ENCODE measurements at regions not wholly inside any gene's neighbourhood (a gene's known extent, or its start where the extent isn't known, plus 50 kb on each side); places are given as distances from the start of the nearest gene placed in this dataset.

- no peak for TF ChIP-seq POLR2AphosphoS5 (IDR thresholded peaks at IDR 0.05)
- no peak for TF ChIP-seq POLR2A (IDR thresholded peaks at IDR 0.05)
- TF ChIP-seq, protein P1, sequence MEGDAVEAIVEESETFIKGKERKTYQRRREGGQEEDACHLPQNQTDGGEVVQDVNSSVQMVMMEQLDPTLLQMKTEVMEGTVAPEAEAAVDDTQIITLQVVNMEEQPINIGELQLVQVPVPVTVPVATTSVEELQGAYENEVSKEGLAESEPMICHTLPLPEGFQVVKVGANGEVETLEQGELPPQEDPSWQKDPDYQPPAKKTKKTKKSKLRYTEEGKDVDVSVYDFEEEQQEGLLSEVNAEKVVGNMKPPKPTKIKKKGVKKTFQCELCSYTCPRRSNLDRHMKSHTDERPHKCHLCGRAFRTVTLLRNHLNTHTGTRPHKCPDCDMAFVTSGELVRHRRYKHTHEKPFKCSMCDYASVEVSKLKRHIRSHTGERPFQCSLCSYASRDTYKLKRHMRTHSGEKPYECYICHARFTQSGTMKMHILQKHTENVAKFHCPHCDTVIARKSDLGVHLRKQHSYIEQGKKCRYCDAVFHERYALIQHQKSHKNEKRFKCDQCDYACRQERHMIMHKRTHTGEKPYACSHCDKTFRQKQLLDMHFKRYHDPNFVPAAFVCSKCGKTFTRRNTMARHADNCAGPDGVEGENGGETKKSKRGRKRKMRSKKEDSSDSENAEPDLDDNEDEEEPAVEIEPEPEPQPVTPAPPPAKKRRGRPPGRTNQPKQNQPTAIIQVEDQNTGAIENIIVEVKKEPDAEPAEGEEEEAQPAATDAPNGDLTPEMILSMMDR (IDR thresholded peaks at IDR 0.05 in 8 of 11, conservative IDR thresholded peaks at IDR 0.05 in 3 of 11): no peak
- Histone ChIP-seq H3K4me1 (no peaks in the 10 kb centered on the region), H3K27me3 (replicated peaks in 1 of 7) (no peaks in the 10 kb centered on the region), H3K9me3 (peaks cover 0 to 18% (median 0%) of the 10 kb centered on the region in 8 donors), H3K27ac (no peak overlapping the region), H3K36me3 (no peaks in the 10 kb centered on the region), H3K4me3 (no peak overlapping the region)
- intact Hi-C loops (cut with DNase I; ENCODE audit: low total_unique reads): no loop called here
- WGBS, 5 donors: 53 to 83% (median 59%) methylated on average over 1 of the region's 1 CpG
- DNase-seq: no peak
Measured at GRCh38 chr2:149849591-149849990, 262.0 kb upstream of the MMADHC start.

- H3K9me3 ChIP-seq: peaks cover 0 to 18% (median 0%) of the 10 kb centered on the region in 8 donors
- DNase-seq: no peak
- H3K4me3 ChIP-seq: no peak overlapping the region
- no peaks in the 10 kb centered on the region for H3K27me3 ChIP-seq (replicated peaks in 1 of 7)
- H3K27ac ChIP-seq: no peak overlapping the region
- intact Hi-C loops (cut with DNase I; ENCODE audit: low total_unique reads): no loop called here
- H3K4me1 ChIP-seq: no peaks in the 10 kb centered on the region
- no peaks in the 10 kb centered on the region for H3K36me3 ChIP-seq
- TF ChIP-seq POLR2AphosphoS5 (IDR thresholded peaks at IDR 0.05): no peak
- TF ChIP-seq, protein P1 (IDR thresholded peaks at IDR 0.05 in 8 of 11, conservative IDR thresholded peaks at IDR 0.05 in 3 of 11): no peak
- TF ChIP-seq POLR2A (IDR thresholded peaks at IDR 0.05): no peak
- WGBS, 5 donors: 65 to 74% (median 70%) methylated on average over 2 of the region's 2 CpGs
Measured at GRCh38 chr2:149849136-149849535, 261.6 kb upstream of the MMADHC start.

DNA sequence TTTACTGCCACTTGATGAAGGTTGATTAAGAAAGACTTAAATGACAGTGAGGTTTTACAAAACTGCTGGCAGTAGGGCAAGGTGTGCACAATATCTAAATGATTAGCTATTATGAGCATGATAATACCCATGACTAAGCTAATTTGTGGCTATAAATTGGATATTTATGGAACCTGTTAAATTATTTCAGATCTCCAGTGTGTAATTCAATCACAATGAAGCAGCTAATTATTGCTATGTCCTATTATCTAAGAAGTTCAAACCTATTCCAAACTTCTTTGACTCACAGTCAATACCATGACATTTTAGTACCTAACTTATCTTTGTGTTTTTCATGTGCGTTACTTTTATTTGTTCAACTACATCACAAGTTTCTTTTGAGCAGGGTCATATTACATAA lies 253.8 kb upstream of the MMADHC start:
- TF ChIP-seq, protein P1 (IDR thresholded peaks at IDR 0.05 in 8 of 11, conservative IDR thresholded peaks at IDR 0.05 in 3 of 11): no peak
- TF ChIP-seq POLR2AphosphoS5 (IDR thresholded peaks at IDR 0.05) (no peak), POLR2A (IDR thresholded peaks at IDR 0.05) (no peak)
- Histone ChIP-seq H3K4me1 (no peaks in the 10 kb centered on the region), H3K4me3 (no peak overlapping the region), H3K36me3 (no peaks in the 10 kb centered on the region), H3K9me3 (peaks cover 0 to 13% (median 4%) of the 10 kb centered on the region in 8 donors), H3K27me3 (replicated peaks in 1 of 7) (no peaks in the 10 kb centered on the region), H3K27ac (no peak overlapping the region)
- WGBS, 5 donors: 87 to 90% (median 88%) methylated on average over 1 of the region's 1 CpG
- intact Hi-C loops (cut with DNase I; ENCODE audit: low total_unique reads): no loop called here
- no peak for DNase-seq

DNA sequence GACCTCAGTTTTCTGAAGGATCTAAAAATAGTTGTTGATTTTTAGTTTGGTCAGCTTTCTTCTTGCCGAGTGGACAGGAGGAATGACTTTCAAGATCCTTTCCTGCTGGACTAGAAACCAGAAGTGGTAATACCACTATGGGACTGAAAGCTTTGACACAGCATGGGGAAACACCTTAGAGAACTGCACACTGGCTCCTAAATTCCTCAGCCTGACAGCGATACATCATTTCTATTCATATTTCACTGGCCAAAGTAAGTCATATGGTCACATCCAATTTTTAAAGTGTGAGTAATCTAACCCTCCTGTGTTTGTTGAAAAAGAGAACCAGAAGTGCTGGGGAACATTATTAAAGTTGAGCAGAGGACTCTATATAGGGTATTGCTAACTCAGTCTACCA lies 244.7 kb upstream of the MMADHC start:
- intact Hi-C loops (cut with DNase I; ENCODE audit: low total_unique reads): no loop called here
- H3K4me3 ChIP-seq: no peak overlapping the region
- 70 to 82% (median 73%) methylated on average over 2 of the region's 2 CpGs for WGBS, 5 donors
- no peak overlapping the region for H3K27ac ChIP-seq
- DNase-seq: no peak
- H3K27me3 ChIP-seq (replicated peaks in 1 of 7): no peaks in the 10 kb centered on the region
- H3K36me3 ChIP-seq: no peaks in the 10 kb centered on the region
- no peaks in the 10 kb centered on the region for H3K4me1 ChIP-seq
- TF ChIP-seq, protein P1 (IDR thresholded peaks at IDR 0.05 in 8 of 11, conservative IDR thresholded peaks at IDR 0.05 in 3 of 11): no peak
- no peak for TF ChIP-seq POLR2A (IDR thresholded peaks at IDR 0.05)
- TF ChIP-seq POLR2AphosphoS5 (IDR thresholded peaks at IDR 0.05): no peak
- H3K9me3 ChIP-seq: peaks cover 0 to 22% (median 8%) of the 10 kb centered on the region in 8 donors

Measured in spleen (tissue), 11 donors.